SK-N-MC (cell line): ENCODE measurements at regions not wholly inside any gene's neighbourhood (a gene's known extent, or its start where the extent isn't known, plus 50 kb on each side); places are given as distances from the start of the nearest gene placed in this dataset.
"Not testable (repeated sequence)": the region's sequence is repeated elsewhere in the genome, so short reads cannot be mapped to it uniquely, and the experiment has no call there.

Experiments used
- DNase-seq: peaks from one replicate; pipeline ENCODE4 v3.0.0-alpha.2; 2011; ENCODE audit warnings: low read depth, low spot score
- H3K27ac ChIP-seq: fragments of 200-600 bp; sonication (generic); 2 replicates; pipeline ENCODE4 v1.5.1; 2016; ENCODE audit warnings: mixed run types
- H3K36me3 ChIP-seq: fragments of 200-600 bp; sonication (generic); 2 replicates; pipeline ENCODE4 v1.6.1; 2017; ENCODE audit warnings: antibody characterized with exemption, low read length, mixed read lengths; ENCODE audit not compliant: insufficient read depth
- H3K4me3 ChIP-seq: fragments of 200-600 bp; sonication (generic); 2 replicates; pipeline ENCODE4 v1.5.1; 2016
- H3K9ac ChIP-seq: fragments of 200-600 bp; sonication (generic); 2 replicates; pipeline ENCODE4 v1.8.0; 2017; ENCODE audit warnings: mixed run types, mixed read lengths; ENCODE audit not compliant: insufficient read length
- H3K9me3 ChIP-seq: fragments of 200-600 bp; sonication (generic); 2 replicates; pipeline ENCODE4 v1.6.1; 2017; ENCODE audit warnings: low read depth, mild to moderate bottlenecking, antibody characterized with exemption, low read length, moderate library complexity, mixed read lengths
- EZH2 ChIP-seq: fragments of 200-600 bp; sonication (generic); IDR thresholded peaks from one replicate; pipeline ENCODE4 v1.6.1; 2017; ENCODE audit warnings: antibody characterized with exemption
- FOXP2 ChIP-seq: optimal IDR thresholded peaks from 2 replicates; pipeline ENCODE3; 2011; ENCODE audit warnings: mild to moderate bottlenecking, moderate library complexity; ENCODE audit not compliant: insufficient read depth; ENCODE audit errors: extremely low read length, control extremely low read depth
- POLR2AphosphoS5 ChIP-seq: IDR thresholded peaks from 2 replicates; pipeline ENCODE4 v1.6.1; 2012; ENCODE audit warnings: mild to moderate bottlenecking, low read depth, low read length, borderline replicate concordance

GRCh38 chr1:193404236-193404635 lies 217.8 kb upstream of the B3GALT2 start:
- TF ChIP-seq FOXP2, result no peak
- no peak for TF ChIP-seq POLR2AphosphoS5
- TF ChIP-seq EZH2, result no peak
- Histone ChIP-seq H3K9ac (no peak overlapping the region), H3K27ac (no peak overlapping the region), H3K4me3 (no peak overlapping the region), H3K36me3 (no peaks in the 10 kb centered on the region), H3K9me3 (no peaks in the 10 kb centered on the region)
- DNase-seq, result no peak

- no peaks in the 10 kb centered on the region for H3K9me3 ChIP-seq
- DNase-seq, result no peak
- no peak overlapping the region for H3K9ac ChIP-seq
- no peaks in the 10 kb centered on the region for H3K36me3 ChIP-seq
- H3K27ac ChIP-seq, result no peak overlapping the region
- TF ChIP-seq POLR2AphosphoS5, result no peak
- TF ChIP-seq FOXP2, result no peak
- no peak overlapping the region for H3K4me3 ChIP-seq
These were observed 216.6 kb upstream of the B3GALT2 start for GRCh38 chr1:193402977-193403376.

GRCh38 chr1:193402037-193402436 lies 215.6 kb upstream of the B3GALT2 start:
- H3K9ac ChIP-seq, result no peak overlapping the region
- no peaks in the 10 kb centered on the region for H3K9me3 ChIP-seq
- H3K36me3 ChIP-seq, result no peaks in the 10 kb centered on the region
- TF ChIP-seq FOXP2, result no peak
- no peak for TF ChIP-seq EZH2
- TF ChIP-seq POLR2AphosphoS5, result no peak
- no peak for DNase-seq
- no peak overlapping the region for H3K4me3 ChIP-seq
- no peak overlapping the region for H3K27ac ChIP-seq

- no peak for DNase-seq
- Histone ChIP-seq H3K4me3 (no peak overlapping the region), H3K9ac (no peak overlapping the region), H3K36me3 (no peaks in the 10 kb centered on the region), H3K9me3 (no peaks in the 10 kb centered on the region), H3K27ac (no peak overlapping the region)
- TF ChIP-seq EZH2 (no peak), FOXP2 (no peak), POLR2AphosphoS5 (no peak)
These were observed 207.9 kb upstream of the B3GALT2 start for GRCh38 chr1:193394336-193394735.

GRCh38 chr1:193392686-193393085 lies 206.3 kb upstream of the B3GALT2 start:
- no peaks in the 10 kb centered on the region for H3K9me3 ChIP-seq
- H3K4me3 ChIP-seq, result no peak overlapping the region
- no peaks in the 10 kb centered on the region for H3K36me3 ChIP-seq
- no peak for DNase-seq
- no peak overlapping the region for H3K9ac ChIP-seq
- TF ChIP-seq POLR2AphosphoS5, result no peak
- H3K27ac ChIP-seq, result no peak overlapping the region

GRCh38 chr1:193388683-193389082 lies 202.3 kb upstream of the B3GALT2 start:
- H3K9ac ChIP-seq, result no peak overlapping the region
- H3K4me3 ChIP-seq, result no peak overlapping the region
- H3K27ac ChIP-seq, result no peak overlapping the region
- no peaks in the 10 kb centered on the region for H3K36me3 ChIP-seq
- no peak for TF ChIP-seq POLR2AphosphoS5
- TF ChIP-seq FOXP2, result no peak
- TF ChIP-seq EZH2, result no peak
- DNase-seq, result peak; percentile 18
- no peaks in the 10 kb centered on the region for H3K9me3 ChIP-seq

- no peak overlapping the region for H3K27ac ChIP-seq
- no peak for DNase-seq
- TF ChIP-seq POLR2AphosphoS5, result no peak
- no peaks in the 10 kb centered on the region for H3K9me3 ChIP-seq
- no peak overlapping the region for H3K4me3 ChIP-seq
- no peaks in the 10 kb centered on the region for H3K36me3 ChIP-seq
- no peak overlapping the region for H3K9ac ChIP-seq
These were observed 201.8 kb upstream of the B3GALT2 start for GRCh38 chr1:193388165-193388564.

GRCh38 chr1:193387406-193387805 lies 201.0 kb upstream of the B3GALT2 start:
- TF ChIP-seq FOXP2 (no peak), POLR2AphosphoS5 (no peak), EZH2 (no peak)
- H3K4me3 ChIP-seq, result no peak overlapping the region
- DNase-seq, result no peak
- no peaks in the 10 kb centered on the region for H3K36me3 ChIP-seq
- H3K27ac ChIP-seq, result no peak overlapping the region
- H3K9me3 ChIP-seq, result no peaks in the 10 kb centered on the region
- H3K9ac ChIP-seq, result no peak overlapping the region

GRCh38 chr1:193378451-193378850 lies 192.0 kb upstream of the B3GALT2 start:
- H3K9me3 ChIP-seq, H3K36me3 ChIP-seq, DNase-seq, H3K9ac ChIP-seq, H3K4me3 ChIP-seq, H3K27ac ChIP-seq: not testable (repeated sequence)

GRCh38 chr1:193377472-193377871 lies 191.1 kb upstream of the B3GALT2 start:
- Histone ChIP-seq H3K9ac (no peak overlapping the region), H3K4me3 (no peak overlapping the region), H3K27ac (no peak overlapping the region), H3K9me3 (no peaks in the 10 kb centered on the region), H3K36me3 (no peaks in the 10 kb centered on the region)
- DNase-seq, result no peak
- no peak for TF ChIP-seq FOXP2
- no peak for TF ChIP-seq EZH2
- TF ChIP-seq POLR2AphosphoS5, result no peak
